NCI-H446 (cell line): ENCODE measurements at regions not wholly inside any gene's neighbourhood (a gene's known extent, or its start where the extent isn't known, plus 50 kb on each side); places are given as distances from the start of the nearest gene placed in this dataset.
"Not testable (repeated sequence)": the region's sequence is repeated elsewhere in the genome, so short reads cannot be mapped to it uniquely, and the experiment has no call there.

Source experiments
- DNase-seq, 2 experiments: peaks; one replicate each; lab custom pipeline; 2025; lab: John Stamatoyannopoulos, UW

GRCh38 chr10:6729071-6729774, 149.1 kb upstream of the PRKCQ start:
- no peak for DNase-seq

- DNase-seq: no peak
Measured at GRCh38 chr10:6726924-6727323, 146.8 kb upstream of the PRKCQ start.

- DNase-seq: no peak
Measured at GRCh38 chr10:6722616-6723004, 142.5 kb upstream of the PRKCQ start.

GRCh38 chr10:6721964-6722615, 142.0 kb upstream of the PRKCQ start:
- DNase-seq: no peak

- no peak for DNase-seq
Measured at GRCh38 chr10:6721480-6721879, 141.4 kb upstream of the PRKCQ start.

DNA sequence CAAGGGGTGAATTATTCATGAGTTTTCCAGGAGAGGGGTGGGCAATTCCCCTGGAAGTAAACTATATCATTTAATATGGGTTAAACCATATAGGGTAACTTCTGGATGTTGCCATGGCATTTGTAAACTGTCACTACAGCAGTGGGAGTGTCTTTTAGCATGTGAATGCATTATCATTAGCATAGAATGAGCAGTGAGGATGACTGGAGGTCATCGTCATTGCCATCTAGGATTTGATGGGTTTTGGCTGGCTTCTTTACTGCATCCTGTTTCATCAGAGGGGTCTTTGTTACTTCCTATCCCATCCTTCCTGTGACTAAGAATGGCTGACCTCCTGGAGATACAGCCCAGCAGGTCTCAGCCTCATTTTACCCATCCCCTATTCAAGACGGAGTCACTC, 139.5 kb upstream of the PRKCQ start:
- DNase-seq: no peak

DNA sequence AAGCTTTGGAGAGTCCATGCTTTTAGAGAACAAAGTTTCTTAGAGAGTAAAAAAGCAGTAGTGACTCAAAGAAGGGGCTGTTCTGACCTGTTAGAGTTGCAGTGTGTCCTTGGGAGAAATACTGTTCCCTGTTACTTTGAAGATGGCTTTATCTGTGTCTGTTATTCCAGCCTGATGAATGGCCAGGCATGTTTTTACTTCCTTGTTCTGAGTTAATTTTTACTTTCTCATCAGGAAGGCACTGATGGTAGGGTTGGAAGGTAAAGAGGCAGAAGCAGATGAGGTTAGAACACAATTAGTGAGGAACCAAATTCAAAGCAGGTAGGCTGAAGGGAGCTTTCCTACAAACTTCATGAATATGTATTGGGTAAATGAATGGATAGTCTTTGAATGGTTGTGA, 138.5 kb upstream of the PRKCQ start:
- DNase-seq: no peak

DNA sequence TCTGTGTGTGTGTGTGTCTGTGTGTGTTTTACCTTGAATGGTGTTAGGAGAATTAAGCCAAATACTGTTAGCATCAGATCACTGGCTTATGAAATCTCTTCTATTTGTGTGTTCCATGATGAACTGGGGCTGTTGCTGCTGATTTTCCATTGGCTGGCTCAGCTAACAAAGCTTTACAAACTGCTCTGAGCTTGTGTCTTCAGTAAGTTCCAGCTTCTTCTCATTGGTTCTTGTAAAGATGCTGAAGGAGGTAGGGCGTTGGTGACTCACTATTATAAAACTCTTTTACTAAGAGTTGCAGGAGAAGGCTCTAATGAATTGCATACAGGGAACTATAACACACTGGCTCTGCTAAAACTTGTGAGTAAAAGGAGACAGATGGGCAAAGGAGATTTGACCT, 136.4 kb upstream of the PRKCQ start:
- no peak for DNase-seq

GRCh38 chr10:6713716-6714115, 133.6 kb upstream of the PRKCQ start:
- DNase-seq: no peak

DNA sequence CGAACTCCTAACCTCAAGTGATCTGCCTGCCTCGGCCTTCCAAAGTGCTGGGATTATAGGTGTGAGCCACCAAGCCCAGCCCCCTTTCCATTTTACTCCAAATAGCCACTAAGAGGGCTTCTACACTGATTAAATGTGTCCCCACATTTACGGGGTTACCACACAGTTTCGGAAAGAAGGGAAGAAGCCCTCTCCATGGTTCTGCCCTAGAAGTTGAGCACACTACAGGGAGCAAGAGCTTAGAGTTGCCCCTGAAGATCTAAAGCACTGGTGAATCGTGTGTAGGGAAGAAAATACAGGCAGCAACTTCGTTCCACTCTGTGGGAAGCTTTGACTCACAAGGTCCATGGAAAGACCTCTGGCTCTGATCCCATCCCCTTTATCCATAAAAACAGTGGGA, 133.0 kb upstream of the PRKCQ start:
- no peak for DNase-seq

- DNase-seq: no peak
Measured at GRCh38 chr10:6711881-6712280, 131.8 kb upstream of the PRKCQ start.

DNA sequence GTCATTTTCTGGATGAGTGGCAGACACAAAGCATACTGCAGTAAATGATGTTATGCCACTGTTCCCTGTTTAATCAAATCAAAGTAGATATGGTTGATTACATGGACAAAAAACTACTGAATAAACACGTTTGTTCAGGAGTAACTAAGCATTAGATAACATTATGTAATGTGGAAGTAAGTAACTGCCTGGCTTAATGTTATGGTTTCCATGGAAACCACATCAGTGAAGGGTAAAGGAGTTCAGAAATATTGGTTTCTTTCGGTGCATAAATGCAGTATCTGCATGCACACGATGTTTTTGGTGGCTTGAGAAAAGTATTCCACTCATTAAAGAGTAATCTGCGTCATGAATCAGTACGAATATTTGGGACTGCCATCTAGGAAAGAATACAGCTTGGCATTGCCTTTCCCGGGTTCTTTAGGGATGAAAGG, 131.3 kb upstream of the PRKCQ start:
- no peak for DNase-seq

DNA sequence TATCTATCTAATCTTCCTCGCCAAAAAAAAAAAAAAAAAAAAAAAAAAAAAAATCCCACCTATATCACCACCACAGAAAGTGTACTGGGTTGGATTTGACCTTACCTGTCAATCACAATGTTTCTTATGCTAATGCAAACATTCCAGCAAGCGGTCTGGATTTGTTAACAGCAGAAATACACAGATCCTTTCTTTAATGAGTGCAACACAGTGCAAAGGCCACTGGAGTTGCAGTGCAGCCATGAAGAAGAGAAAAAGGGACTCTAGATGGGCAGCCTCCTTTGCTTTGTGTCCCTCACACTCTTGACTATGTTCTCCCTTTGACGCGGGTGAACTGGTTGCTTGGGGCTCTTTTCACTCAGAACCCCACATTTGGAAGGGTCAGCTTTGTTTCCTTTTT, 127.3 kb upstream of the PRKCQ start:
- no peak for DNase-seq

DNA sequence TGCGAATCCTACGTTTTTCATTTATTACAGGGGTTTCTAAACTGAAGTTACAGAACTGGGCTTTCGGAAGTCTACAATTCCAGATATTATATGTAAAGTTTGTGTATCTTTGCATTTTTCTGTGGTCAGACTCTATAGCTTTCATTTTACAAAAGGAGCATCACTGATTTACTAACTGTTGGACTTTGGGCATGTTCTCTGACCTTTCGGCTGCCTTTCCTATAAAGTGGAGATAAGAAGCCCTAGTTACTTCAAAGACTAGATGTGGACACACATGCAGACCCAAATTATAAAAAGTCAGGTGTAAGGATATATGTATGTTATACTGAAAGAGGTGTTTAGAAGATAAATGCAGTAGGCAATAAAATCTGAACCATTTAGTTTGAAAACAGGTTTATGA, 126.6 kb upstream of the PRKCQ start:
- no peak for DNase-seq

DNA sequence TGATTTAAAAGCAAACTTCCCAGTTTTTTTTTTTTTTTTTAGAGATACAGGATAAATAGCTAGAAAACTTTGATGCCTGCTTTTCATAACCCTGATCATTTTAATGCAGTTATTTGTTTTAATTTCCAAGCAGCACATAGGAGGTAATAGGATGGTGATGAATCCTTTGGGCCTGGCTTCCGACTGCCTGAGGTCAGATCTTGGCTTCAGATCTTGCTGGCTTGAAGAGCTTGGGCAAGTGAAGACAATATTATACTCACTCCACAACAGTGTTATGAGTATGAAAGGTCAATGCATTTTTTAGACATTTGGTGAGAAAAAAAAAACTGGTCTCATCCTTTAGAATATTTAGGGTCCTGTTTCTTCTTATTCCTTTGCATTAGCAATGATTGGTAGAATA, 124.8 kb upstream of the PRKCQ start:
- DNase-seq: no peak

DNA sequence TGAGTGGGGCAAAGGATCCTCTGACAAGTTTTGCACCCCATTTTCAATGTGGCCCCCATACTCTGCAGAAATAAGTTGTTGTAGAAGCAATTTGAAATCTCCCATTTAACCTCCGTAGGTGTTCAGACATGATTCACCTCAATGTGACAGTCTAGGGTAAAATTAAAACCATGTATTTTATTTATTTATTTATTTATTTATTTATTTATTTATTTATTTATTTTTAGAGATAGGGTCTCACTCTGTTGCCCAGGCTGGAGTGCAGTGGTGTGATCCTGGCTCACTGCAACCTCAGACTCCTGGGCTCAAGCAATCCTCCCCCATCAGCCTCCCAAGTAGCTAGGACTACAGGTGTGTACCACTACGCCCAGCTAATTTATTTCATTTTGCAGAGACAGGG, 122.8 kb upstream of the PRKCQ start:
- DNase-seq: not testable (repeated sequence)

- no peak for DNase-seq
Measured at GRCh38 chr10:6702030-6702429, 122.0 kb upstream of the PRKCQ start.

DNA sequence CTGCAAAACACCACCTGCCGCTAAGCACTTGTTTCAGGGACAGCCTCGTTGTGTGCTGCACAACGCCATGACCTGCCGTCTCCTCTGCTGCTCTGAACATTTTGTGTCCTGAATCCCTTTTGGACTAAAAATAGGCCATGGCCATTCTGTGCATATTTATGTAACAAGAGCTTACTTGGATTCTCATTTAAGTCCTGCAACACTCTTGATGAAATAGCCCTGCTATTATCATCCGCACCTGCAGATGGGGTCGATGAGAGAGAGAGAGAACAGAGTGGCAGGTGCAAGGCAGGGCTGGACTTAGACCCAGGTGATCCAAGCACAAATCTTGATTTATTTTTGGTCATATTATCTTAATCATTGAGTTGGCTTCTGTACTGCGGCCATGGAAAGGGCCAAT, 121.2 kb upstream of the PRKCQ start:
- no peak for DNase-seq

DNA sequence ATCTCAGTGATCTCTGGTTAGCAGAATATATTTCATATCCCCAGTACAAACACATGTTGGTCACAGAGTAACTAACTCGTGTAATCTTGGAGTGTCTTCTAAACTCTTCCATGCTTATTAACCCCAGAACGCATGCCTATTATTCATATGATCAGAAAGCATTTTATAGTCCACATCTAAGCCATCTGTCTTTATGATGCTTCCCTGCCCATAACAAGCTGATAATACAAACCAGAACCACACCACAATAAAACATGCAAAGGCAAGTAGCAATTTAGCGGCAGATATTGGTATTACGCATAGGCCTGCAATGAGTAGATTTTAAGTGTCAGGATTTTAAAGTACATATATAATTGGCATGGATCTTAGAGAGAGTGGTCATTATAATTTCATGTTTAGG, 120.0 kb upstream of the PRKCQ start:
- no peak for DNase-seq

DNA sequence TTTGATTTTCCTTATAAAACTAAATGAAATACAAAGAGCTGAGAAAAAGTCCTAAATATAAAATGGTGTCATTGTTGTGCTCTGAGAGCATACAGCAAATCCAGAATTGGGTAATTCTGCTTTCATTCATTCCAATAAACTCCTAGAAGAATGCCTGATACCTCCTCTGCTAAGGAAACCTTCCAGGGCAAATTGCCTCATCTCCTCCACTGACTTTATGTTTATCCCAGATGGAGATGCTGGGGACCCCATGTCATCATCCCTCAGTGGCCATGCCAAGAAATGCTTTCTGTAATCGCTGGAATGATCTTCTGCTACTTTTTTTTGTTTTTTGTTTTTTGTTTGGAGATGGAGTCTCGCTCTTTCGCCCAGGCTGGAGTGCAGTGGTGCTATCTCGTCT, 119.3 kb upstream of the PRKCQ start:
- no peak for DNase-seq

GRCh38 chr10:6695519-6695918, 115.4 kb upstream of the PRKCQ start:
- no peak for DNase-seq

DNA sequence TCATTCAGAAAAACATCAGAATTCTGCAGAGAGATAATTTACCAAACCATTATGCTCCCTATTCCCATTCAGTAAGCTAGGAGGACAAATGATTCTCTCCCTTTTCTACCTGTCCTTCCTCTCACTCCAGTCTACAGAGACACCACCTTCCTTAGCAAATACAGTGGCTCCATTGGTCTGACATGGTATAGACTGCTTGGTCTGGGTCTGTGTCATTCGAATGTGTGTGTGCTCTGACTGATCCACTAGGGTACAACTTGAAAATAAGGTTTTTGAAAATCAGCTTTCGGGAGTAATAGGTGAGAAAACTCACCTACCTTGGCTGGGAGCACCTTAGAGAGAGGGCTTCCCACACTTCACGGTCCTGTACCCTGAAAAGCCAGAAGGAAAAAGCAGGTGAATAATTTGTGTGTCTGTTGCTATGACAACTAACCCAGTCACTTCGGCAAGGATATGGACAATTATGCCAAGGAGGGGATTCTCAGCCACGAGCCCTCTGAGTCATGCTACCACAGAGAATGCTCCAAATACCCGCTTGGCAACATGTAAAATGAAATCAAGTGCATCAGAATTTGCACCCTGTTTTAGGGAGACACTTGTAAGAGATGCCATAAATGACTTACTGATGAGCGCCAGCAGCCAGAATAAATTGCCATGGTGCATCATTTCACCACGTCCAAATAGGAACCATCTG, 114.5 kb upstream of the PRKCQ start:
- DNase-seq: no peak

- DNase-seq: no peak
Measured at GRCh38 chr10:6692856-6693255, 112.8 kb upstream of the PRKCQ start.
